Suprapubic skin (tissue), 4 donors: ENCODE measurements at regions not wholly inside any gene's neighbourhood (a gene's known extent, or its start where the extent isn't known, plus 50 kb on each side); places are given as distances from the start of the nearest gene placed in this dataset.
"Not testable (repeated sequence)": the region's sequence is repeated elsewhere in the genome, so short reads cannot be mapped to it uniquely, and the experiment has no call there.

ENCODE experiments used
- DNase-seq, 2 donors: peaks; one replicate each; pipeline ENCODE4 v3.0.0-alpha.2; 2019; ENCODE audit warnings: low spot score in 2 of 2
- H3K27ac ChIP-seq: fragments of 200-600 bp; sonication (generic); one replicate; pipeline ENCODE4 v1.5.1; 2019
- H3K27me3 ChIP-seq: fragments of 200-600 bp; sonication (generic); one replicate; pipeline ENCODE4 v1.5.1; 2019
- H3K36me3 ChIP-seq: fragments of 200-600 bp; sonication (generic); one replicate; pipeline ENCODE4 v1.5.1; 2019
- H3K4me1 ChIP-seq: fragments of 200-600 bp; sonication (generic); one replicate; pipeline ENCODE4 v1.5.1; 2019
- H3K4me3 ChIP-seq: fragments of 200-600 bp; sonication (generic); one replicate; pipeline ENCODE4 v1.5.1; 2019; ENCODE audit warnings: mild to moderate bottlenecking
- H3K9me3 ChIP-seq: fragments of 200-600 bp; sonication (generic); one replicate; pipeline ENCODE4 v1.5.1; 2019
- EP300 ChIP-seq: sonication (generic); formaldehyde crosslinking; IDR thresholded peaks from one replicate; pipeline ENCODE4 v1.6.1; 2017; ENCODE audit warnings: antibody characterized with exemption
- POLR2A ChIP-seq, 2 donors: fragments of 450-650 bp; IDR thresholded peaks; one replicate each; pipeline ENCODE4 v1.6.1; 2017; ENCODE audit warnings: antibody characterized with exemption in 2 of 2, mild to moderate bottlenecking in 2 of 2, moderate library complexity in 2 of 2
- POLR2AphosphoS5 ChIP-seq, 3 donors: sonication (generic); formaldehyde crosslinking; IDR thresholded peaks; one replicate each; pipeline ENCODE4 v1.6.1; 2017; ENCODE audit warnings: antibody characterized with exemption in 3 of 3
- WGBS: methylation state at CpG from one replicate; pipeline ENCODE4 v1.1.5; 2018; 5-methylcytosine and 5-hydroxymethylcytosine counted together
- TF ChIP-seq, protein P1 (sequence below), 2 donors: fragments of 200-600 bp in 1 of 2; fragments of 450-650 bp in 1 of 2; sonication (generic) in 1 of 2; IDR thresholded peaks; one replicate each; pipeline ENCODE4 v1.5.1; 2016 to 2019; ENCODE audit warnings: antibody characterized with exemption in 2 of 2, mild to moderate bottlenecking in 1 of 2, moderate library complexity in 1 of 2

DNA sequence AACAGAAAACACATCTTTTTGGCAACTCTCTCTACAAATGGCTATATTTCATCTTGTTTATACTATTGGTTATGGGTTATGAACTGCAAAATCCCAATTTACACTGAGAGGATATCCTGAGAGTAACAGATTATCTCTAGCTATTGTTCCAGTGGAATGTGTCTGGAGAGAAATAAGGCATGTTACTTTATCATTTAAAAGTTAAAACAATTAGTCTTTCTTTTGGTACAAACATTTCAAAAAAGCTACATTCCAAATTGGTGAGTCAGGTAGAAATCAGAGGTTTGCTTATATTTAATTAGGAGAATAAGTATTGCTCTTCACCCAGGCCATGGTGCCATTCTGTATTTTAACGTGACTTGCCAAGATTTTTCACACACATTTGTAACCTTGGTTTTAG, 411.6 kb downstream of the CCER1 start:
- Histone ChIP-seq H3K27me3 (no peaks in the 10 kb centered on the region), H3K9me3 (no peaks in the 10 kb centered on the region), H3K4me1 (no peaks in the 10 kb centered on the region), H3K27ac (no peak overlapping the region), H3K36me3 (no peaks in the 10 kb centered on the region), H3K4me3 (no peak overlapping the region)
- no peak for DNase-seq
- WGBS: 74% methylated on average over 1 of the region's 1 CpG
- TF ChIP-seq POLR2A (IDR thresholded peaks at IDR 0.05) (no peak), POLR2AphosphoS5 (IDR thresholded peaks at IDR 0.05) (no peak), EP300 (no peak)
- TF ChIP-seq, protein P1, sequence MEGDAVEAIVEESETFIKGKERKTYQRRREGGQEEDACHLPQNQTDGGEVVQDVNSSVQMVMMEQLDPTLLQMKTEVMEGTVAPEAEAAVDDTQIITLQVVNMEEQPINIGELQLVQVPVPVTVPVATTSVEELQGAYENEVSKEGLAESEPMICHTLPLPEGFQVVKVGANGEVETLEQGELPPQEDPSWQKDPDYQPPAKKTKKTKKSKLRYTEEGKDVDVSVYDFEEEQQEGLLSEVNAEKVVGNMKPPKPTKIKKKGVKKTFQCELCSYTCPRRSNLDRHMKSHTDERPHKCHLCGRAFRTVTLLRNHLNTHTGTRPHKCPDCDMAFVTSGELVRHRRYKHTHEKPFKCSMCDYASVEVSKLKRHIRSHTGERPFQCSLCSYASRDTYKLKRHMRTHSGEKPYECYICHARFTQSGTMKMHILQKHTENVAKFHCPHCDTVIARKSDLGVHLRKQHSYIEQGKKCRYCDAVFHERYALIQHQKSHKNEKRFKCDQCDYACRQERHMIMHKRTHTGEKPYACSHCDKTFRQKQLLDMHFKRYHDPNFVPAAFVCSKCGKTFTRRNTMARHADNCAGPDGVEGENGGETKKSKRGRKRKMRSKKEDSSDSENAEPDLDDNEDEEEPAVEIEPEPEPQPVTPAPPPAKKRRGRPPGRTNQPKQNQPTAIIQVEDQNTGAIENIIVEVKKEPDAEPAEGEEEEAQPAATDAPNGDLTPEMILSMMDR (IDR thresholded peaks at IDR 0.05): no peak

DNA sequence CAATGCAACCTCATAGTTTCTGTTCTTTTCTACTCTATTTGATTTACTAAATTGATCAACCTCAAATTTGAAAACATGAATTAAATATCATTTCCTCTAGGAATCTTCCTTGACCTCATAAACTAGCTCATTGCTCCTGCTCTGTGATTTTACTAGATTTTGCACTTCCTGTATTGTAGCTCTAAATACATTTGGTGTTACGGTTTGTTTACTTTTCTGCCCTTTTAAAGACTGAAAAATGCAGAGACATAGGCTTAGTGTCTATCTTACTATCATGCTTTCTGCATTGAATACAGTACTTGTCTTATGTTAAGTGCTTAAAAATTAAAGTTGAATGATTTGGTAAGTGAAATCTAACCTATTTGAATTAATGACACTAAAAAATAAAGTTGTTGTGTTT, 412.1 kb downstream of the CCER1 start:
- WGBS: 83% methylated on average over 1 of the region's 1 CpG
- not testable (repeated sequence) for H3K9me3 ChIP-seq, DNase-seq, H3K4me1 ChIP-seq, H3K4me3 ChIP-seq, H3K36me3 ChIP-seq, H3K27ac ChIP-seq, H3K27me3 ChIP-seq

DNA sequence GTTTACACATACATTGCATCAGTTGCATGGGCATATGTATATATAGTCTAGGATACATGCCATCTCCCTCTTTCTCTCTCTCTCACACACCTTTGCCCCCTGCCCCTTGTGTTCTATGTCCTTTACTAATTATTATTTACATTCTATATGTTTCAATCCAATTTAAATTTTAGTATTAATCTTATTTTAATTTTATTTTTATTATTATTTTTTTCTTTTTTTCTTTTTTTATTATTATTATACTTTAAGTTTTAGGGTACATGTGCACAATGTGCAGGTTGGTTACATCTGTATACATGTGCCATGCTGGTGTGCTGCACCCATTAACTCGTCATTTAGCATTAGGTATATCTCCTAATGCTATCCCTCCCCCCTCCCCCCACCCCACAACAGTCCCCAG, 421.1 kb downstream of the CCER1 start:
- not testable (repeated sequence) for H3K9me3 ChIP-seq, H3K27ac ChIP-seq, DNase-seq, H3K27me3 ChIP-seq, H3K4me1 ChIP-seq, H3K4me3 ChIP-seq, H3K36me3 ChIP-seq
- 83% methylated on average over 1 of the region's 1 CpG for WGBS

DNA sequence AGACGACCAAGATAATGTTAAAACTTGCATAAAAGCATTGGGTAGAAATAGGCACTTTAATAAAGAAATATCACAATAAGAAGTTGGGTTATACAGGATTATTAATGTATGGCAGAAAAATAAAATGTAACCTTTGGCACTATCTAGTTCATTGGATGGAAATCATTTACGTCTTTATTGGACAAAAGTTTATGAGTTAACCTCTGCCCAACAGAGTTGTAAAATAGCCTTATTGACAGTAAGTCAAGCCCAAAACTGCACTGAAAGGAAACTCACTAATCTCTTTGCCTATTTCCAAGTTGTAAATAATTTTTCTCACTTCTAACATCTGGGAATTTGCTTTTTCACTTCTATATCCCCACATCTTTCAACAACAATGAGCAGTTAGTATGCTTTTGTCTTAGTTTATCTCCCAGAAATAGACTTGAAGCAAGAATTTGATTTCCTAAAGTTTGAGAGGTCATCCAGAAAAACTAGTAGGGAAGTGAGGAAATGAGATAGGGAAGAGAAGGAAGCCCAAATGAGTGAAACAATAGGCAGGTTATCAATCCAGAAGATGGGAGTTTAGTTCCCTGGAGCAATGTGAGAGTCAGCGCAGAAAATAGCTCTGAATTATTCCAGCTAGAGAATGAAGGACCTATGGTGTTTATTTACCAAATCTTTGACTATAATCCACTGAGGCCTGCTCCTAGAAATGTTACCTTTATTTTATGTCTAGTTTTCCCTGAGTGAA, 434.8 kb downstream of the CCER1 start:
- Histone ChIP-seq H3K4me1 (peaks cover 5% of the 10 kb centered on the region), H3K4me3 (no peak overlapping the region), H3K9me3 (no peaks in the 10 kb centered on the region), H3K36me3 (no peaks in the 10 kb centered on the region), H3K27me3 (no peaks in the 10 kb centered on the region), H3K27ac (no peak overlapping the region)
- 44% methylated on average over 3 of the region's 3 CpGs for WGBS
- TF ChIP-seq POLR2AphosphoS5 (IDR thresholded peaks at IDR 0.05) (no peak), EP300 (no peak), POLR2A (IDR thresholded peaks at IDR 0.05) (no peak)
- TF ChIP-seq, protein P1 (IDR thresholded peaks at IDR 0.05): no peak
- no peak for DNase-seq

DNA sequence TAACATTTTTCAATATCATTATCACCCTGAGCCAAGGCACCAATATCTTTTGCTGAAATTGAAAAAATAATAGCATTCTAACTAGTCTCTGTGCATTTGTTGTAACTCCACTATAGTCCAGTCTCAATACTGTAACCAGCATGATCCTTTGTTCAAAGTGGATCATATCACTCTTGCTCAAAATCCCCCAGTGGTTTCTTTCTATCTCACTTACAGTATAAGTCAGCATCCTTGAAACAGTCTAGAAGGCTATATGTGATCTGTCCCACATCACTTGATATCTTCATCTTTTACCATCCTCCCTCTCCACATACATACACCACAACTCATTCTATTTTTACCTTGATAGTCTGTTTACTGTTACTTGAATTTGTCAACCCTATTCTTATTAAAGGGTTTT, 435.7 kb downstream of the CCER1 start:
- no peak for DNase-seq
- peaks cover 6% of the 10 kb centered on the region for H3K4me1 ChIP-seq
- no peaks in the 10 kb centered on the region for H3K36me3 ChIP-seq
- no peak overlapping the region for H3K27ac ChIP-seq
- H3K9me3 ChIP-seq: no peaks in the 10 kb centered on the region
- no peak for TF ChIP-seq POLR2A (IDR thresholded peaks at IDR 0.05)
- TF ChIP-seq POLR2AphosphoS5 (IDR thresholded peaks at IDR 0.05): no peak
- TF ChIP-seq, protein P1 (IDR thresholded peaks at IDR 0.05): no peak
- TF ChIP-seq EP300: no peak
- no peak overlapping the region for H3K4me3 ChIP-seq
- no peaks in the 10 kb centered on the region for H3K27me3 ChIP-seq

DNA sequence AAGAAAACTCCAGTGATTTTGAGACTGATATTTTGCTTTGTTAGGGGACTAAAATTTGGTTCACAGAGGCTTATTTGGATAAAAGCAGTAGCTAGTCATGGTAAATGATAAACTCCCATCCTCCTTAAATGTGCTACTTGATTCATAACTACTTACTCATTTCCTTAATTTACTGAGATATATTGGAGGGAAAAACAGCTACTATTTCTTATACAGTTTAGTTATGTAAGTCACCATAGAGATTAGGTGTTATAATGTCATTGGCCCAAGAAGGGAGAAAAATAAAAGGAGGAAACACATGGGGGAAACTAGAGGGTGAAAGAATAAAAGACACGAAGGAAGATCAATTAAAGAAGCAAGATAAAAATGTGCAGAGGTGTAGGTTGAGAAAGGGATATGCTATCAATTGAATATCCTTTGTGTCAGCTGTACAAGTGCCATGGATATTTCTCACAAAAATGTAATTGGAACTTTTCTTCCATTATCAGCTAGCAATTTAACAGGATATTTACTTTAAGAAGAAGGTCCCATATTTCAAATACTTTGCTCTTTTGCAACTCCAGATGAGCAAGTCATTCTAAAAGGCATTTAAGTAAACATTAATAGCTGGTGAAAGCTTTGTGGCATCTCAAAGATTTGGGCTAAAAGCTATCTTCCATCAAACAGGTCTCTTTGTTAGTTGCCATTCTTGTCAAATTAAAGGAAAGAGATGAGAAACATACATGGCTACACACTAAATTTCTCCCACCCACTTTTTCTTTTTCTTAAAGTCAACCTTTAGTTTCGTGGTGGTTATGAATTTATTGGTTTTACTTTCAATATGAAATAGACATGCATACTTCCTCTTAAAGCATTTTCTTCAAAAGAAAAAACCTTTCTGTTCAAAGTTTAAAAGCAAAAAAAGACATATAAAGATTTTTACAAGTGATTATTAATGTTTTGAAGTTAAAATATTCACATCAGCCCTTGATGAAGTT, 439.5 kb downstream of the CCER1 start:
- no peak for TF ChIP-seq POLR2A (IDR thresholded peaks at IDR 0.05)
- TF ChIP-seq EP300: no peak
- TF ChIP-seq, protein P1 (IDR thresholded peaks at IDR 0.05): no peak
- Histone ChIP-seq H3K27me3 (no peaks in the 10 kb centered on the region), H3K9me3 (no peaks in the 10 kb centered on the region), H3K36me3 (no peaks in the 10 kb centered on the region), H3K4me3 (no peak overlapping the region), H3K27ac (no peak overlapping the region), H3K4me1 (peaks cover 6% of the 10 kb centered on the region)
- WGBS: 58% methylated on average over 2 of the region's 2 CpGs
- no peak for DNase-seq
